ENCODE measurements at regions not wholly inside any gene's neighbourhood (a gene's known extent, or its start where the extent isn't known, plus 50 kb on each side); places are given as distances from the start of the nearest gene placed in this dataset.
A peak's percentile ranks its signal among the peaks of the same experiment; 100 is the strongest.
"Not testable (repeated sequence)": the region's sequence is repeated elsewhere in the genome, so short reads cannot be mapped to it uniquely, and the experiment has no call there.

DNA sequence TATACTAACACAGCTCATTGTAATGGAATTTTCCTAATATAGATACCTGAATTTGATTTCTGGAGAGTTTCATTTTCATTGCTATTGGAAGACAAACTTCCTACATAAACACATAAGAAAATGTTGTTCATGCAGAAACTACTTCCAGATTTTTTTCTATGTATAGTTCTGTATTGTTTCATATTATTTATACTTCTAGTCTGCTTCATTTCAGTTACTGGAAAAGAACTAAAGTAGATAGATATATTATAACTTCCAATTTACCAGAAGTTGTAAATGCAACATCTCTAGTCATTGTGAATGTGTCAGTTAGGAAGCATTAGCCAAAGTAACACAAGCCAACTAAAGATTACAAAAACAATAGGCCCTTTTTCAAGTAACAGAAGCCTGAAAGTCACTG, 147.3 kb upstream of the ZNF385D start:
- no peak for DNase-seq

DNA sequence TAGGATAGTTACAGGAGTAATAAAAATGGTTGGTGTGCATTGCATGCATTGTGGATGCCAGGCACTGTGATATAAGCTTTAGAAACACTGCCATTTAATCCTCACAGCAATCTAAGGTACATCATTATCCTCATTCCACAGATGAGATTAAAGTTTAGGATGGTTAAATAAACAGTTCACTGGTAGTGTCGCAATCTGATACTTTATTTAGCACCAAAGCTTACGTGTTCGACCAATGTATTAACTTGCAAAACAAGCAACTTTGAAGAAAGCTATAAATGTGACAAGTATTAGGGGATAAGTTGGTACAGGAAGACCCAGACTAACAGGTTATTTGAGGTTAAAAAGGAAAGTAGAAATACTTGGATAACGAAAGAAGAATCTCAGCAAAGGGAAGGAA, 150.5 kb upstream of the ZNF385D start:
- DNase-seq = no peak

DNA sequence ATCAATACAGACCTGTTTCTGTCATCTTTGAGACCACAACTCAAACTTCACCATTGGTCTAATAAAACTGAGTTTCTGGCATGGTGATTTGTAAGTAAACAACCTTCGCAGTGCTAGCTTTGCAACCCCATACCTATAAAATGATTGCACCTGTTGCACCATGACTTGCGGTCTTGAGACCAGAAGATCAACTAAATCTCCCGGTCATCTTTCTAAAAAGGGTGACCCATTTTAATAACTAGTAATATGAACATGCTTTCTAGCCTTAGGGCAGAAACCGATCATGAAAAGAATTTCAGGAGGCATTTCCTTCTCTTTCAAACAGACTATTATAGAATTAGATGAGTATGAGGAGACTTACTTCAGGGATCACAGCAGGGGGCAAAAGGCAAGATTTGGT, 151.9 kb upstream of the ZNF385D start:
- no peak for DNase-seq

DNA sequence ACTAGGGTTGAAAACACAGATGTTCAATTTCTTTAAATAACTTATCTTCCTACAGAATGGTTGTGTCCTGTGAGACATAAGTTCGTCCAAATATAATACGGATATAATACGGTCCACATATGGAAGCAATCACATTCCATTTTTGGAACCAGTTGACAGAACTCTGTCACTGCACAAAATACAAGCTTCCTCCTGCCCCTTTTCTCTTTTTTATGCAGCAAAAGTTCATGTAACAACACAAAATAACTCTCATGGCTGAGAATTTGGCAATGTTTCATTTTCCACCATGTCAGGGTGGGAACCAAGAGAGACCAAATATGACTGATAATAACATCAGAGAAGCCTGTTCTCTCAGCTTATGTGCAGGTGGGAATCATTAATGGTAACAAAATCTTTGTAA, 158.1 kb upstream of the ZNF385D start:
- DNase-seq = peak; percentile 37

DNA sequence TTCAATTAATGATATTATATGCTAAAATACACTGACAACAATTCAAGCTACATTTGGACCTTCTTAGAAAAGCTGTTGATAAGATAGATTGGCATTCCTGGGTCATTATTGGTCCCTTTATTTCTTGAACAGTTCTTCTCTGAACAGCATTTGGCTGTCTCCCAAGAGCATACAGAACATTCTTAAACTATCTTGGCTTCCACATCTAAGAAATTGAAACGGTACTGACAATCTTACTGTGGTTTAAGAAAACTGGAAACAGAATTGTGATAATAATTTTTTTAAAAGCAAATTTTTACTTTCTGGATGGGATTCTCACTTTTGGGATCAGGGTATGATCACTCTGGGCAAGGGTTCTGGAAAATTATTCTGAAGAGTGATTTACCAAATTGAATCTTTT, 161.7 kb upstream of the ZNF385D start:
- DNase-seq = peak; percentile 93

DNA sequence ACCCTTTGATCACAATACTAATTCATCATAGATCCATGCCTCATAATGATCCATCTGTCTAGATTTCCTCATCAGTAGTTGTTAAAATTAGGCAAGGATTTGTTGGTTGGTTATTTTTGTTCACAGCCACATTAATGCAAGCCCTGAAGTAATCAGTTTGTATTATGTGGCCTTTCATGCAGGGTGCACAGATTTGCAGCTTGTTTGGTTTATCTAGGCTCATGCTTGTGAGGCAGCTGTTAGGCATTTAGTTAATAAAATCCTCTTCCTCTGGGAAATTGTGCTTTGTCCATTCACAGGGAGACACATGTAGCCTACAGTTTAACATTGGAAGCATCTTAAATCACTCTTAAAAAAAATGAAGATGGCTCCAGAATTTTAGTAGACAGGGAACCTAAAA, 162.8 kb upstream of the ZNF385D start:
- DNase-seq = peak; percentile 65

DNA sequence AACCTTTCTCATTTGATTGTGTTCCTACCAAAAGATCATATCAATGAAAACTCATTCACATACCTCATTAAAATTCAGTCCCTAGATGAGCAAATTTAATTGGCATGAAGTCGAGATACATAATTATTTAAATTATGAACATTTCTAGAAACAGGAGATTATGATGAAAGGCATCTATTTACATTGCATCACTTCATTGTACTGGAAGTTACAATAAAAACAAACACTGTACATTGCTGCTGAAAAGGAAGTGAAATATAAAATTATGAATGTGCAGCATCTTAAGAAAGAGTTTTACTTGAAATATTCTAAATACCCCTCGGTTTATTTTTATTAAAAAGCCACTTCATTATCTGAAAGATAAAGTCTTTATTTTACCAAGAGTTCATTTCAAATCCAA, 163.4 kb upstream of the ZNF385D start:
- no peak for DNase-seq

DNA sequence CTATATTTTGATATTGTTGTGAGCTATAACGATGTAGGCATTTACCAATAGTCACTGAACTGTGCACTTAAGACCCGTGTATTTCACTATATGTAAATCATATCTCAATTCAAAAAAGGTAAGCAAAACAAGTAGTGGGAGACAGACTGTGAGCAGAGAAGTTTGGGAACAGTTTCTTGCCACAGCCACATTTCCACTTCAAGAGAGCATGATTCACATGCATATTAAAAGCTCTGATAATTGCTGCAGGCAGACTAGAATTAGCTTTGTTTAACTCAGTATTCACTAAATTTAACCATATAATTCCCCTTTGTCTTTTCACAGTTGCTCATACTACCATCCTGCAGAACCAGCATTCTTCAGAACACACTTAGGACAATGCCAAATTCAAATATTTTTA, 168.4 kb upstream of the ZNF385D start:
- DNase-seq = no peak

DNA sequence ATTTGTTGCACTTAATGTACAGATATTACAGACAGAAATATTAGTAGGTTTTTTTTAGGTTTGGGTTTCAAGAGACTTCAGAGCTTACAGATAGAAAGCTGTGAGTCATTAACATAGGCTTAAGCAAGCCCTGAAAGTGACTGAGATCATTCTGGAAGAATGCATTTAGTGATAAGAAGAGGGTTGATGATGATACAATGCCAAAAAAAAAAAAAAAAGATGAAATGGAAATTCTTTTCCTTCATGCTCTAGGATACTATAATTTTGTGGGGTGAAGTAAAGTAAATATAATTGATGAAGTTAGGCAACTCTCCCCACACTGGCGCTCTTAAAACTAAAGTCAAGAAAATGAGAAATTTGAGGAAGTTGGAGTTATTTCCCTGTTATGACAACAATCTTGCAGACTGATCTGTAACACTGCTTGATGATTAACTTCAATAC, 169.4 kb upstream of the ZNF385D start:
- peak; percentile 91 for DNase-seq

DNA sequence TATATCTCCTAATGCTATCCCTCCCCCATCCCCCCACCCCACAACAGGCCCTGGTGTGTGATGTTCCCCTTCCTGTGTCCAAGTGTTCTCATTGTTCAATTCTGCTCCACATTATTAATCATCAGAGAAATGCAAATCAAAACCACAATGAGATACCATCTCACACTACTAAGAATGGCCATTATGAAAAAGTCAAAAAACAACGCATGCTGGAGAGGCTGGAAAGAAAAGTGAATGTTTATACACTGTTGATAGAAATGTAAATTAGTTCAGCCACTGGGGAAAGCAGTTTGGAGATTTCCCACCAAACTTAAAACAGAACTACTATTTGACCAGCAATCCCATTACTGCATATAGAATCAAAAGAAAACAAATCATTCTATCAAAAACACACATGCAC, 172.1 kb upstream of the ZNF385D start:
- DNase-seq = not testable (repeated sequence)

DNA sequence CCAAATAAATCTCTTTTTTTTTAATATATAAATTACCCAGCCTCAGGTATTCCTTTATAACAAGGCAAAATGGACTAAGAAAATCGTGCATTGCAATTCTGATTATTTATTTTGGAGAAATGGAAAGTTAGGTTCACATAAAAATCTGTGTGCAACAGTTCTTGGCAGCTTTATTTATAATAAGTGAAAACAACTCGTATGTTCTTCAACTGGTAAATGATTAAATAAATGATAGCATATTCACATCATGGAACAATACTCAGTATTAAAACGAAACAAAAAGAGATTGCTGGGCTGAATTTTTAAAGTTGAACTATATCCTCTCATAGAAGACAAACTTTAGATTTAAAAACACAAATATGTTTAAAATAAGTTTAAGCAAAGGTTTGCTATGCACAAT, 176.3 kb upstream of the ZNF385D start:
- no peak for DNase-seq

DNA sequence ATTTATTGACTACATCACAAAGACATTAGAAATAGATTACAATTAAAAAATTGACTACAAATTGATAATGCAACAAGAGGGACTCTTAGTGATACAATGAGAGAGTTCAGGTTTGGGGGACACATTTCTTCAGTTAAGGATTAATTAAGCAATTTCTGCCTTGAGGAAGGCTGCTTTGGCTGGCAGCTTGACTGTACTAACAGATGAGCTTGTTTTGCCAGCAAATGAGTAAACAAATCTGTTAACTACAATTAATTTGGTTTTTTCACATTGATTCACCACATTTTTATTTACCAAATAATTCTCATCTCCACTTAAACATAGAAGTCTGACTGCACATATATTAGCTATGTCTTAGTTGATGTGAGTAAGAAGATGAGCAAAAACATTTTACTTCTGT, 183.6 kb upstream of the ZNF385D start:
- DNase-seq = no peak

DNA sequence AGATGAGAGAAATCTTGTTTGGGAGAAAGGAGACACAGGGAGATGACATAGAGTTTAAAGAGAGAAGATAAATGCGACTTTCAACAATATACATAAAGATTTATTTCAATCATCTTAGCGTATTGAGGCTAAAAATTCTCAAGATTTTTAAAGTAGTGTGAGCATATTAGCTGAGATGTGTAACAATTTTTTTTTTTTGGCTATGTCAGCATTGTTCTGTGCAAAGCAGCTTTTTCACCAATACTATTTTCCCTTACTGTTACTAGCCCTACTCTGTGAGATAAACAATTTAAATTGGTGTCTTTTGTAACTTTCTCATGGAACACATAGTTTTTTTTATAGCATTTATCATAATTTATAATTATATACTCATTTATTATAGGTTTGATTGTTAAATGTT, 185.2 kb upstream of the ZNF385D start:
- DNase-seq = no peak

DNA sequence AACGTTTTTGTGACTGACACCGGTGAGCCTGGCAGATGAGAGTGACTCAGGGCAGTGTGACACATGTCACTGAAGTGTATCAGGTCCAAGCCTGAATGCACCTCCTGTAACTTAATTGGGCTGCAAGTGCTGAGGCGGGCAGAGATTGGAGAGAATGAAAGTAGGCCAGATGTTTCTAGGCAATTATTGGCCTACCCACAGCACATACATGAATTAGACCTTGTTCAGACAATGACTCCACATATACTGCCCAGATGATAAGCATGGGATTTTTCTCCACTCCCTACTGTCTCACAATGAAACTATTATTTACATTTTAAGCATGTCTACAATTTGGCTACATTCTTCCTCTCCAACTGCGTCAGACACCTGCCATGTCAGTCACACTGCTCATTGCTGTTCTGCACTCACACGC, 187.3 kb upstream of the ZNF385D start:
- no peak for DNase-seq

DNA sequence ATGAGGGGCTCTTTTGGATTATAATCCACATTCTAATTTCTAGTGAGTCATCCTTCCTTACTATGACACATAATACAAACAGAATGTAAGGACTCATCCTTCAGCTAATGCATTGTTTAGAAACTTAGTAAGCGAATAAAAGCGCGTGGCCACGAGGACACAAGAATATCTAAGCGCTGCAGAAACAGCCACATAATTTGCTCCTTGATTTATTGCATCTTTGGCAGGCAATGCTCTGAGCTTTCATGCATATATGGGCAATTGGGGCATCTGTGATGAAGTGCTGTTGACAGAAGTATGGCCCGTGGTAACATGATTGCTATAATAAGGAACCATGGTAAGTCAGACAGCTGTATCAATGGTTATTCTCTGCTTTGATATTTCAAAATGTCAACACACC, 191.3 kb upstream of the ZNF385D start:
- peak; percentile 99 for DNase-seq

DNA sequence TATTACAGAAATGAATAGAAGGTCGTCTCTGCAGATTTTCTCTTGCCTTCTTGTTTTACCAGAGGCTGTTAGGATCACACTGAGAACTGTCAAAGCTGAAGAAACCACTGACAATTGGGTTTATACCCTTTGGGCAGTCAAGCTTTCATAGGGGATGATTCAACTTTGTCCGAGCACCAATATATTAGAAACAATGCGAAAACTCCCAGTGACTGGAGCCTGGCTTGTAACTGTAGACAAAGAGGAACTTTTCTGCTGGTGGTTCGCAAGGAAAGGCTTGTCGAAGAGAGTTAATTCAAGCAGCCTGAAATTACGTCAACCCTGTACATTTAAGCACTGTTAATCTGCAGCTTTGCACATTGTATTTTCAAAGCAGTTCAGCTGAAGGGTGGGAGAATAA, 193.2 kb upstream of the ZNF385D start:
- DNase-seq = peak; percentile 58

DNA sequence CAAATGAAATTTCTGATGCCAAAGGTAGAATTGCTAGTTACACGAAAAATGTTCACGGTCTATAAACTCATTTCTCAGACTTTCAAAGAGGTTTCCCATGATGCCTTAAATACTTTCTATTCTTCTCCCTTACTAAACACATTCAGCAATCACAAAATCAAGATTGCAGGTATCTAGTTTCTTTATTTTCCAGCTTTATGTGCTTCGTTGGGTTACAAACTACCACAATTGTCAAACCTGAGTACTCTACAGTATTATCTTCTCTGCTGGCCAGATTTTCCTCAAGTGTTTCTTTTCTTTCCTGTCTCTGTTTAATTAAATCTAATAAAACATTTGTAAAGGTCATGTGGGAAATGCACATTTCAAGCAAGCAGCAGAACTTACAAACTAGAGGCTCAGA, 201.8 kb upstream of the ZNF385D start:
- no peak for DNase-seq

DNA sequence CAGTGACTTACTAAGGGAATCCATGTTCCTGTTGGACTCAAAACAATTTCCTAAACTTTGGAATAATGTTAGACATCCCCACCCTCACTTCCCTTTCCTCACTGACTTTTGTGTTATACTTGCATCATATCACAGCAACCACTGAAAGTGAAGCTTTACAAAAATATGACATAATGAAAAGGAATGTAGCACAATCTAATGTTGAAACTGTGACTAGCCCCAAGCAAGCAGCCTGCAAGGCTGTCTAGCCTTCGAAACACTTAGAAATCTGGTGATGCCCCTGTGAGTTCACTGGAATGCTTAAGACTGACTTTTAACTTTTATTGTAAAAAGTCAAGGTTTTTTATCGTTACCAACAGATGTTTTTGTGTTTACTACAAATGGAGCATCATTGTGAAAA, 203.7 kb upstream of the ZNF385D start:
- peak; percentile 89 for DNase-seq

DNA sequence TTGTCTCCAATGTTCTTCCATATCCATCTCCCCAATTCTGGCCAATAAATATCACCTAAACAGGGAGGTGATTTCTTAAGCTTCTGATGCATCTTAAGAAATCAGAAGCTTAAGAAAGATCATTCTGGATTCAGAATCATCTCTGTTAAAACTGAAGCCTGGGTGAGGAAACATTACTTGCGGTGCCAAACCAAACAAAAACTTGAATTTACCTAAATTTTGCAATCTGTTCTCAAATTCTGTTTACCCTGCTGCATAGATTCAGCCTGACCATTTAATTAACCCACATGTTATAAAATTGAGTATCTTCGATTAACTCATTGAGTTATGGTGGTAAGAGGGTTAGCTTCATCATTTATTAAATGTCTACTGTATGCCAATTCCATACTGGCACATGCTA, 204.4 kb upstream of the ZNF385D start:
- no peak for DNase-seq

DNA sequence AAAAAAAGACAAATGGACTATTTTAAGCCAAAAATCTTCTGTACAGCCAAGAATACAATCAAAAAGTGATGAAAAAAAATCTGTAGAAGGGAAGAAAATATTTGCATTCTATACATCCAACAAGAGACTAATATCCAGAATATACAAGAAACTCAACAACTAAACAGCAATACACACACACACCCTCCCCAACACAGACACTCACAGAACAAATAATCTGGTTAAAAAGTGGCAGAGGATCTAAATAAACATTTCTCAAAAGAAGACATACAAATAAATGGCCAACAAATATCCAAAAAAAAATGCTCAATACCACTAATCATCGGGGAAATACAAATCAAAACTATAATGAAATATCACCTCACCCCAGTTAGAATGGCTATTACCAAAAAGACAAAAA, 209.0 kb upstream of the ZNF385D start:
- no peak for DNase-seq

DNA sequence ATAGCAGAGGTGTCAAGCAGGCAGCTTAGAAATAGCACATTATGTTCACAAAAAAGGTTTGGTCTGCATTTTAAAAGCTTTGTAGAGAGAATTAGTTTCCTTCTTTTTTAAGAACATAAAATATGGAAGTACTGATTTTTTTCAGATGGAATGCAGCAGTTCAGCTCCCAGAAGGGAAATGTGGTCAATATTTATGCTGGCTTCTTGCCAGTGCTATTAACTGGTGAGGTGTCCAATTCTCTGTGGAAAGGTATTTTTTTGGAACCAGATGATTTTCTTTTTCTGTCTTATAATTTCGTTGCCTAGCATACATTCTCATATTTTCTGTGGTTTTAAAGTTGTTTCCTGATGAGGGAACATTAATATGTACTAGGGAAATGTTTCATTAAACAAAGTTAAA, 211.4 kb upstream of the ZNF385D start:
- DNase-seq = peak; percentile 82

DNA sequence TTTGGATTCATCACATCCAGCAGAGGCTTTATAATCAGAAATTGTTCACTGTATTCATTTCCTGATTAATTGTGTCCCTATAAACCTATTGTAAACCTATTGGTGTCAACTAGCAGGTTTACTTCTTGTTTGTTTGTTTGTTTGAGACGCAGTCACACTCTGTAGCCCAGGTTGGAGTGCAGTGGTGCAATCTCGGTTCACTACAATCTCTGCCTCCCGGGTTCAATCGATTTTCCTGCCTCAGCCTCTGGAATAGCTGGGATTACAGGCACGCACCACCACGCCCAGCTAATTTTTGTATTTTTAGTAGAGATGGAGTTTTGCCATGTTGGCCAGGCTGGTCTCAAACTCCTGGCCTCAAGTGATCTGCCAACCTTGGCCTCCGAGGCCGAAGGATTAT, 215.4 kb upstream of the ZNF385D start:
- DNase-seq = not testable (repeated sequence)

DNA sequence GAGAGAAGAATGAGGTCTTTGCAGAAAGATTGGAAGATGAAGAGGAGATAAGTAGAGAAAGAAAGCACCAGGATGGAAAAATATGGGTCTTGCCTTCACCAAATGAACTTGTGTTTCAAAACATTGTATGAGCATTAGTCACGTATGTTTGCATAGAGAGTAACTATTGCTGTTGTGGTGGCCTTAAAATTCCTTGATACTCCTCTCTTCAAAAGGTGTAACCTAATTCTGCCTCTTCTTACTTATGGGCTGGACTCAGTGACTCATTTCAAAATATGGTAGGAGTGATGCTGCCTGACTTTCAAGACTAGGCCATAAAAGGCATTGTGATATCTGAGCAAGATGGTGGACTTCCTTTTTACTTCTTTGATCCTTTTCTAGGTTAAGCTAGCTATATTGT, 228.7 kb upstream of the ZNF385D start:
- peak; percentile 67 for DNase-seq

DNA sequence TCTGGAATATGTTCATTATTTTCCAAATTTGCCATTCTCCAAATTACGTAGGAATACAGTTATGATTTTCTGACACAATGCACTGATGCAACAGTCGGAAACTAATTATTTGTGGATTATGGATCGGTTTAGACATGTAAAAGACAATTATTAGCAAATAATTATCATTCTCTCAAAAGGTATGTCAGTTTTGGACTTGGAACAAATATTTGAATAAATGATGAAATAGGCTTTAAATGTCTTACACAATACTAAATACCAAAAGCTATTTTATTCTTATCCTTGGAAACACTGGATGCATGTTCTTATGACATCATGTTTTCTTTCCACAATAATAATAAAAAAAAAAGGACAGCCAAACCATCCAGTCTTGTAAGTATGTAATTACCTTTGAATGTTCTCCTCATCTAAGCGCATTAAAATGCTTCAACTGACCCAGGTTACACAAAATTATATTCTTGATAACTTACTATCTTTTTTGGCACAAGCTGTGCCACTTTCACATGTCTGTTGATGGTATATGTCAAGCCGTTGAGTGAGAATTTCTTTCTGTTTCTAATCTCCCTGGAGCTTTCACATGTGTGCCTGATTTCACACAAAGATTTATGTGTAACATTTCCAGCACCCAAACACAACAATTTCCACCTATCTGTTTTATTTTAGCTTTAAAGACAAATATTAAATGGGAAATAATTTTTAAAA, 238.5 kb upstream of the ZNF385D start:
- peak; percentile 7 for DNase-seq

DNA sequence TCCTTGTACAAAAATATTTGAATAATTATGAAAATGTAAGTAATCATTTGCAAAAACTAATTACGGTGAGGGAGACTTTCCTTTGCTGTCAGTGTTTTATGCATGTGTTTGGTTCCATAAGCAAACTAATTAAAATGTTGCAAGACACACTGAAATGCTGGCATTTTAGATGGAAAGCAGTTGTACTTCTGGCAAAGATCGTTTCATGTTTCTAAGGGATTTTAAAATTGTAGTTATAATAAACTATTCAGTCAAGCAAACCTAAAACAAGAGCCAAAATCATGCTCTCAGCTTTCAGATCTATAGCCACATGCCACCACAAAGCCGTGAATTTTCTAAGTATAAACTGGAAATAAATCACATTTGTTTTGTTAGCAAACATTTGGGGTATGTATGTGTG, 240.1 kb upstream of the ZNF385D start:
- no peak for DNase-seq
